Transverse colon (tissue), 4 donors: ENCODE measurements at regions not wholly inside any gene's neighbourhood (a gene's known extent, or its start where the extent isn't known, plus 50 kb on each side); places are given as distances from the start of the nearest gene placed in this dataset.

ENCODE experiments used
- CTCF ChIP-seq, 5 experiments: fragments of 200-600 bp in 3 of 5; fragments of 450-650 bp in 2 of 5; sonication (generic) in 3 of 5; IDR thresholded peaks; 1 replicate in 2 of 5; 2 replicates in 3 of 5; pipeline ENCODE4 v1.5.1; 2016 to 2017; ENCODE audit warnings: antibody characterized with exemption in 5 of 5, inconsistent platforms in 3 of 5, mild to moderate bottlenecking in 2 of 5, moderate library complexity in 1 of 5
- EP300 ChIP-seq: sonication (generic); formaldehyde crosslinking; IDR thresholded peaks from one replicate; pipeline ENCODE4 v1.6.1; 2017; ENCODE audit warnings: antibody characterized with exemption, low read depth
- POLR2A ChIP-seq: fragments of 450-650 bp; IDR thresholded peaks from one replicate; pipeline ENCODE4 v1.6.1; 2016; ENCODE audit warnings: antibody characterized with exemption, mild to moderate bottlenecking, moderate library complexity
- POLR2AphosphoS5 ChIP-seq, 3 donors: sonication (generic); formaldehyde crosslinking; IDR thresholded peaks; one replicate each; pipeline ENCODE4 v1.6.1; 2016; ENCODE audit warnings: antibody characterized with exemption in 3 of 3

DNA sequence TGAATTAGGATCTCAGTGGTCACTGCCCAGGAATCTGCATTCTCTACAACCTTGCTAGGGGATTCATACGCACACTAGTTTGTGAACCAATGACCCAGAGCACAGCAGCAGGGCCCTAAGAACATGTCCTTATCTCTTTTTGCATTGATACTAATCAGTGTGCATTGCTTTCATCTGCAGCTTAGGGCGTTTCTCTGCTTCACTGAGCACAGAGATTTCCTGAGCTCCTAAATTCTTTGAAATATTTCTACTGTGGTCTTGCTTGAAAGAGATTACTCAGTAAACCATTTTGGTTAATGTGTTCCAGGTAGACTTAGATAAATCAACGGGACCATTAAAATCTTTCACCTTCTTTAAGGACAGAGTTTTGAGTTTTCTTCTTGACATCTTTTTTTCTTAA is 351.3 kb upstream of the KITLG start:
- no peak for TF ChIP-seq POLR2AphosphoS5 (IDR thresholded peaks at IDR 0.05)
- no peak for TF ChIP-seq CTCF (IDR thresholded peaks at IDR 0.05)
- no peak for TF ChIP-seq EP300
- TF ChIP-seq POLR2A, result no peak
